Mammary epithelial cell (primary cell): ENCODE measurements at regions not wholly inside any gene's neighbourhood (a gene's known extent, or its start where the extent isn't known, plus 50 kb on each side); places are given as distances from the start of the nearest gene placed in this dataset.

Source experiments
- CTCF ChIP-seq, 2 donors: IDR thresholded peaks in 1 of 2; conservative IDR thresholded peaks in 1 of 2; 2 replicates each; pipeline ENCODE4 v1.5.1; 2011 to 2012; ENCODE audit warnings: inconsistent platforms in 2 of 2, low read length in 2 of 2, mild to moderate bottlenecking in 2 of 2, control low read depth in 1 of 2, low read depth in 1 of 2; ENCODE audit not compliant: insufficient read depth in 1 of 2; ENCODE audit errors: extremely low read depth in 1 of 2
- EZH2 ChIP-seq: IDR thresholded peaks from 2 replicates; pipeline ENCODE4 v1.6.1; 2012; ENCODE audit warnings: low read length, inconsistent platforms, borderline replicate concordance

- TF ChIP-seq EZH2 (no peak), CTCF (conservative IDR thresholded peaks at IDR 0.05 in 1 of 2, IDR thresholded peaks at IDR 0.05 in 1 of 2; ENCODE audit: extremely low read depth in 1 of 2, insufficient read depth in 1 of 2, low read depth in 1 of 2, low read length in 2 of 2) (no peak)
These were observed 124.4 kb upstream of the EPB41L3 start for GRCh38 chr18:5668087-5668715.
